ENCODE measurements at regions not wholly inside any gene's neighbourhood (a gene's known extent, or its start where the extent isn't known, plus 50 kb on each side); places are given as distances from the start of the nearest gene placed in this dataset.

DNA sequence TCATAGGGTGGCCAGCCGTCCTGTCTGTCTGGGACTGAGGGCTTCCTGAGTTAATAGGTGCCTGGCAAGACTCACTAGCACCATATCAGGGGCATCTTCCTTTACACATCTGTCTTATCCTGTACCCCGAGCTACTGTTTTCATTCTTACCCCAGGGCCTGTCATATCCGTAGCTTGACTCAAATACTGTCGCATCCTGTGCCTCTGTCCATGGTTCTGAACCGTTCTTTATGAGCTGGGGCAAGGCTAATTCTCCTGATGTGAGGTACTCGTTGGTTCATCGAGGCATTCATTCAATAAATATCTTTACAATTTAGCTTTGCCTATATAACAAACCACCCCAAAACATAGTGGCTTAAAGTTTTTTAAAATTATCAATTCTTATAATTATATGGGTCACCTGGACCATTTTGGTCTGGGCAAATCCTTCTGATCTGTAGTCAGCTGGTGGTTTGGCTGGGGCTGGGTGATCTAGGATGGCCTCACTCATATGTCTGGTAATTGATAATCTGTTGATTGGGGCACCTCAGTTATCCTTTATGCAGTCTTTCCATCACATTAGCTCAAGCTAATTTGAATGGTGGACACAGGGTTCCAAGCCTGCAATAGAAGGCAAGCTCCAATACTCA, 121.2 kb downstream of the TLE3 start:
- Mint-ChIP-seq H3K36me3 (ENCODE audit: low read depth) (no peaks in the 10 kb centered on the region), H3K4me1 (peaks cover 9% of the 10 kb centered on the region), H3K9me3 (no peaks in the 10 kb centered on the region), H3K27me3 (ENCODE audit: low read depth) (peaks cover 53% of the 10 kb centered on the region), H3K27ac (ENCODE audit: unreplicated experiment) (no peak overlapping the region), H3K4me3 (no peak overlapping the region)
- peak; percentile 65 for DNase-seq (ENCODE audit: low read depth, low spot score)
- TF ChIP-seq, protein P1, sequence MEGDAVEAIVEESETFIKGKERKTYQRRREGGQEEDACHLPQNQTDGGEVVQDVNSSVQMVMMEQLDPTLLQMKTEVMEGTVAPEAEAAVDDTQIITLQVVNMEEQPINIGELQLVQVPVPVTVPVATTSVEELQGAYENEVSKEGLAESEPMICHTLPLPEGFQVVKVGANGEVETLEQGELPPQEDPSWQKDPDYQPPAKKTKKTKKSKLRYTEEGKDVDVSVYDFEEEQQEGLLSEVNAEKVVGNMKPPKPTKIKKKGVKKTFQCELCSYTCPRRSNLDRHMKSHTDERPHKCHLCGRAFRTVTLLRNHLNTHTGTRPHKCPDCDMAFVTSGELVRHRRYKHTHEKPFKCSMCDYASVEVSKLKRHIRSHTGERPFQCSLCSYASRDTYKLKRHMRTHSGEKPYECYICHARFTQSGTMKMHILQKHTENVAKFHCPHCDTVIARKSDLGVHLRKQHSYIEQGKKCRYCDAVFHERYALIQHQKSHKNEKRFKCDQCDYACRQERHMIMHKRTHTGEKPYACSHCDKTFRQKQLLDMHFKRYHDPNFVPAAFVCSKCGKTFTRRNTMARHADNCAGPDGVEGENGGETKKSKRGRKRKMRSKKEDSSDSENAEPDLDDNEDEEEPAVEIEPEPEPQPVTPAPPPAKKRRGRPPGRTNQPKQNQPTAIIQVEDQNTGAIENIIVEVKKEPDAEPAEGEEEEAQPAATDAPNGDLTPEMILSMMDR (conservative IDR thresholded peaks at IDR 0.05): no peak

DNA sequence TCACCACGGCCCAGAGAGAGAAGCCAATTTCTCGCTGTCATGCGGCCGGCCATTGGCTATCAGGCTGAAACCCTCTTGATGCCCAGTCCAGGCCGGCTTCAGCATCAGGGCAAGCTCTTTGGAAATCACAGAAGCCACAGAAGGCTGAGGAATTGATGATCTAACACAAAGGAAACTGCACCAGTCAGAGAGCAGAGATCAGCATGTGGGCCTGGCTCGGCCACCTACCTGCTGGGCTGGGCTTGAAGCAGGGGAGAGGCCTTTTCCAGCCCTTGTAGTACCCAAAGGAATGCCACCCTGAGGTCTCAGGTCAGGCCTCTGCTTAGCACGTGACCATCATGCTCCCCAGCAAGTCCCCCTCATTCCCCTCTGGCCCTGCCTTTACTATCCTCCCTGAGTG, 119.1 kb downstream of the TLE3 start:
- TF ChIP-seq, protein P1 (conservative IDR thresholded peaks at IDR 0.05): no peak
- Mint-ChIP-seq H3K36me3 (ENCODE audit: low read depth) (no peaks in the 10 kb centered on the region), H3K4me3 (no peak overlapping the region), H3K27me3 (ENCODE audit: low read depth) (peaks cover 56% of the 10 kb centered on the region), H3K9me3 (no peaks in the 10 kb centered on the region), H3K4me1 (no peaks in the 10 kb centered on the region), H3K27ac (ENCODE audit: unreplicated experiment) (no peak overlapping the region)
- no peak for DNase-seq (ENCODE audit: low read depth, low spot score)

DNA sequence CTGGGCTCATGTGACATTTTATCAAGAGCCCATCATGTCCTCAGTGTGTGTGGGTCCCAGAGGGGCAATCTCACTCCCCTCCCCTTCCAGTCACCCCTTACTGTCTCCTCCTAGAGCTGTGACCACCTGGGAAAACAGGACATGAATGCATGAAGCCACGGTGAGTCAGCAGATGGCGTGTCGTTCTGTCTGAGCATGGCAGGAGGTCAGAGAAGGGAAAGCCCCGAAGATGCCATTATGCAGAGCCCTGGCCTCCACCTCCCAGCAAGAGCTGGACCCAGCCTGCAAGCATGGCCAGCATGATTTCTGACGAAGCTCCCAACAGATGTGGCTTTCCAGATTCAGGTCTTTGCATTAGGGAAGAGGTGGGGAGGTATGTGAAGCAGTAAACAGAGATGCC, 118.5 kb downstream of the TLE3 start:
- H3K9me3 Mint-ChIP-seq: no peaks in the 10 kb centered on the region
- no peak for DNase-seq (ENCODE audit: low read depth, low spot score)
- no peak overlapping the region for H3K4me3 Mint-ChIP-seq
- H3K4me1 Mint-ChIP-seq: no peaks in the 10 kb centered on the region
- no peak overlapping the region for H3K27ac Mint-ChIP-seq (ENCODE audit: unreplicated experiment)
- H3K27me3 Mint-ChIP-seq (ENCODE audit: low read depth): peaks cover 53% of the 10 kb centered on the region
- TF ChIP-seq, protein P1 (conservative IDR thresholded peaks at IDR 0.05): no peak
- no peaks in the 10 kb centered on the region for H3K36me3 Mint-ChIP-seq (ENCODE audit: low read depth)

DNA sequence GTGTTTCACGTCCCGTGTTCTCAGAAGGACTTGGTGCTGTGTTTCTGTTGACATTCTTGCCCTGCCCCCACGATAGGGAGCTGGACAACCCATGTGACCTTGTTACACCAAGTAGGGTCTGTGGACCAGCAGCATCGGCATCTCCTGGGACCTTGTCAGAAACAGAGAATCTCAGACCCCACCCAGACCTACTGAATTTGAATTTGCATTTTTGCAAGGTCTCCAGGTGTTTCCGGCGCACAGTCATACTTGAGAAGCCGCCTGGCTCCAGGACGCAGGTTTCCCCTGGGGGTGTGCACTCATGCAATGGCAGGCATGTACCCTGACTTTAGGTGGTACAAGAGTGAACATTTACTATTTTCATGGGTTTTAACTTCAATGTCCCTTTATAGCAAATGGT, 117.9 kb downstream of the TLE3 start:
- no peak for DNase-seq (ENCODE audit: low read depth, low spot score)
- Mint-ChIP-seq H3K9me3 (no peaks in the 10 kb centered on the region), H3K27ac (ENCODE audit: unreplicated experiment) (no peak overlapping the region), H3K36me3 (ENCODE audit: low read depth) (no peaks in the 10 kb centered on the region), H3K4me3 (no peak overlapping the region), H3K4me1 (no peaks in the 10 kb centered on the region), H3K27me3 (ENCODE audit: low read depth) (peaks cover 55% of the 10 kb centered on the region)
- TF ChIP-seq, protein P1 (conservative IDR thresholded peaks at IDR 0.05): no peak

DNA sequence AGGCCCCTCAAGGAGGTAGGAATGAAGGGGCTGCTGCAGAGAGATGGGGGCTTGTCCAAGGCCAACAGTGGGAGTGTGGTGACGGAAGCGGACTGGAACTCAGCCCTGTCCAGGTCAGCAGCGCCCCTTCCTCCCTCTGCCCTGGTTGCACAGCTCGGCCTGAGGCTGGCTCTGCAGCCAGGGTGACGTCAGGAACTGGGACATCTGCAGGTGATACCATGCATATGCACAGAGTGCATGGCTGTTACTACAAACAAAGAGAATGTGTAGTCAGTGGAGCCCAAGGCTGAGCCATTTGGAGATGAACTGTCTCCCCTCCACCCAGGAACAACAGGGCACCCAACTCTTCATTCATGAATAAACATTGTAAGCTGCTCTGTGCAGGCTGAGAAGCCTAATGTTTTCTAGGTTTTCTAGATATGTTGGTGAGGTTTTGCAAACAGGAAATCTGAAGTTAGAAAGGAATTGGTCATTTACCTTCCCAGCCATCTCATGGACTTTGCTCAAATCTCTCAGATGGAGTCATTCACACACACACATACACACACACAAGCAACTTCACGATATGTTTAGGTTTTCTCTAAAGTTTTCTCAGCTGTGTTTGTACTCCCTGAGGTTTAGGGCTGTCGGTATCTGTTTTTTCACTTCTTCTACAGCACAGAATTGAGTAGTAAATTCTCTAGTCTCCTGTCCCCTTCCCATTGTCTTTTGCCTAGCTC, 117.2 kb downstream of the TLE3 start:
- Mint-ChIP-seq H3K27me3 (ENCODE audit: low read depth) (peaks cover 54% of the 10 kb centered on the region), H3K27ac (ENCODE audit: unreplicated experiment) (no peak overlapping the region), H3K4me3 (no peak overlapping the region), H3K4me1 (no peaks in the 10 kb centered on the region), H3K36me3 (ENCODE audit: low read depth) (no peaks in the 10 kb centered on the region), H3K9me3 (no peaks in the 10 kb centered on the region)
- no peak for DNase-seq (ENCODE audit: low read depth, low spot score)
- TF ChIP-seq, protein P1 (conservative IDR thresholded peaks at IDR 0.05): no peak
